Endothelial cell of umbilical vein (primary cell): ENCODE measurements at regions not wholly inside any gene's neighbourhood (a gene's known extent, or its start where the extent isn't known, plus 50 kb on each side); places are given as distances from the start of the nearest gene placed in this dataset.
A peak's percentile ranks its signal among the peaks of the same experiment; 100 is the strongest.

Experiments
- BruUV-seq: library from RNA; stranded (reverse); fragments of 400-500 nt; replicated peaks from 2 replicates; lab custom pipeline; 2021; lab: Mats Ljungman, UMichigan
- CTCF ChIA-PET: fragments of 300-600, 350-600 bp; sonication (Branson Sonifier 250); formaldehyde crosslinking; loops from one replicate; lab custom pipeline; 2021; ENCODE audit warnings: antibody characterized with exemption, inconsistent platforms; lab: Charles Lee
- POLR2A ChIA-PET: fragments of 300-600, 350-600 bp; sonication (Branson Sonifier 250); formaldehyde crosslinking; loops from one replicate; lab custom pipeline; 2021; ENCODE audit warnings: antibody characterized with exemption, inconsistent platforms; lab: Charles Lee
- DNase-seq: peaks from one replicate; pipeline ENCODE4 v3.0.0-alpha.2; 2011; ENCODE audit warnings: low read depth, low spot score
- FAIRE-seq: peaks from 2 replicates; lab custom pipeline; 2011; peaks lifted over from hg19 to GRCh38; lab: Jason Lieb, UNC
- H2AFZ ChIP-seq: 2 replicates; pipeline ENCODE4 v1.6.0; 2012; ENCODE audit warnings: low read depth, low read length, control low read depth, inconsistent platforms
- H3K27ac ChIP-seq: 2 replicates; pipeline ENCODE4 v1.5.1; 2011; ENCODE audit warnings: low read depth, mild to moderate bottlenecking, control low read depth, low read length, moderate library complexity; ENCODE audit not compliant: insufficient read depth
- H3K27me3 ChIP-seq, 2 experiments: 2 replicates each; pipeline versions ENCODE4 v1.6.0 to v1.6.1; 2011; ENCODE audit warnings: low read length in 2 of 2, mixed read lengths in 1 of 2; ENCODE audit not compliant: control insufficient read depth in 2 of 2, insufficient read depth in 2 of 2
- H3K36me3 ChIP-seq, 2 experiments: 2 replicates in 1 of 2; 3 replicates in 1 of 2; pipeline ENCODE4 v1.5.1; 2011; ENCODE audit warnings: low read length in 2 of 2, mild to moderate bottlenecking in 1 of 2, moderate library complexity in 1 of 2; ENCODE audit not compliant: control insufficient read depth in 2 of 2, insufficient read depth in 2 of 2; ENCODE audit errors: extremely low read depth in 1 of 2
- H3K4me1 ChIP-seq: 3 replicates; pipeline ENCODE4 v1.5.1; 2011; ENCODE audit warnings: mild to moderate bottlenecking, low read length; ENCODE audit not compliant: control insufficient read depth, insufficient read depth; ENCODE audit errors: extremely low read depth
- H3K4me2 ChIP-seq: 2 replicates; pipeline ENCODE4 v1.6.1; 2011; ENCODE audit warnings: low read length, control low read depth, mixed read lengths; ENCODE audit not compliant: insufficient read depth
- H3K4me3 ChIP-seq, 3 experiments: fragments of 200-600 bp in 1 of 3; sonication (generic), shearing (Covaris generic) in 1 of 3; replicated peaks in 1 of 3; 2 replicates each; pipeline ENCODE4 v1.5.1; 2011 to 2016; ENCODE audit warnings: control low read depth in 3 of 3, low read length in 3 of 3, mild to moderate bottlenecking in 2 of 3, inconsistent platforms in 1 of 3, low read depth in 1 of 3, moderate library complexity in 1 of 3; ENCODE audit not compliant: insufficient read depth in 1 of 3
- H3K79me2 ChIP-seq: 2 replicates; pipeline ENCODE4 v1.6.0; 2012; ENCODE audit warnings: low read length, inconsistent platforms; ENCODE audit not compliant: control insufficient read depth, insufficient read depth
- H3K9ac ChIP-seq: replicated peaks from 2 replicates; pipeline ENCODE3; 2011; ENCODE audit warnings: low read length, control low read depth; ENCODE audit not compliant: insufficient read depth; ENCODE audit errors: extremely low read depth
- H3K9me1 ChIP-seq: replicated peaks from 3 replicates; pipeline ENCODE4 v1.6.0; 2011; ENCODE audit warnings: mild to moderate bottlenecking, low read length; ENCODE audit not compliant: control insufficient read depth, insufficient read depth; ENCODE audit errors: extremely low read depth
- H3K9me3 ChIP-seq: replicated peaks from 2 replicates; pipeline ENCODE4 v1.5.1; 2012; ENCODE audit warnings: low read length, inconsistent platforms; ENCODE audit not compliant: control insufficient read depth, insufficient read depth
- H4K20me1 ChIP-seq: replicated peaks from 2 replicates; pipeline ENCODE3; 2011; ENCODE audit warnings: mild to moderate bottlenecking, low read length; ENCODE audit not compliant: control insufficient read depth, insufficient read depth; ENCODE audit errors: extremely low read depth
- EZH2 ChIP-seq: IDR thresholded peaks from 2 replicates; pipeline ENCODE4 v1.6.1; 2012; ENCODE audit warnings: borderline replicate concordance, low read depth, mild to moderate bottlenecking, moderate library complexity, low read length, inconsistent platforms; ENCODE audit not compliant: severe bottlenecking
- FOS ChIP-seq: IDR thresholded peaks from 2 replicates; pipeline ENCODE4 v1.6.1; 2011; ENCODE audit warnings: mild to moderate bottlenecking, low read length, moderate library complexity, borderline replicate concordance; ENCODE audit not compliant: insufficient read depth
- GATA2 ChIP-seq: IDR thresholded peaks from 2 replicates; pipeline ENCODE4 v1.7.0; 2011; ENCODE audit warnings: low read depth, mild to moderate bottlenecking, moderate library complexity, mixed read lengths, low read length; ENCODE audit not compliant: insufficient read length, insufficient read depth
- JUN ChIP-seq: IDR thresholded peaks from 2 replicates; pipeline ENCODE4 v1.6.1; 2011; ENCODE audit warnings: borderline replicate concordance, low read depth; ENCODE audit not compliant: insufficient read length, insufficient read depth
- MYC ChIP-seq: IDR thresholded peaks from one replicate; pipeline ENCODE4 v1.6.1; 2011; ENCODE audit warnings: mild to moderate bottlenecking, low read depth, low read length
- POLR2A ChIP-seq: IDR thresholded peaks from 2 replicates; pipeline ENCODE4 v1.6.1; 2012; ENCODE audit warnings: low read depth, mild to moderate bottlenecking, control low read depth, low read length
- dilution Hi-C: fragments of 300-500 bp; cut with MboI; formaldehyde crosslinking; loops from one replicate; pipeline ENCODE4 v1.15.0; 2019; ENCODE audit warnings: low sequenced_read_pairs; ENCODE audit not compliant: extremely low pct_ligation_motif_present
- intact Hi-C: fragments of 100-400 bp; cut with micrococcal nuclease; formaldehyde crosslinking; loops from one replicate; pipeline ENCODE4 v1.10.0; 2022
- TF ChIP-seq, protein P1 (sequence below), 2 donors: IDR thresholded peaks; 1 replicate in 1 of 2; 2 replicates in 1 of 2; pipeline ENCODE4 v1.5.1; 2011; ENCODE audit warnings: low read length in 2 of 2, mild to moderate bottlenecking in 2 of 2, moderate library complexity in 2 of 2, control low read depth in 1 of 2, inconsistent platforms in 1 of 2, low read depth in 1 of 2; ENCODE audit not compliant: insufficient read depth in 1 of 2; ENCODE audit errors: extremely low read depth in 1 of 2

GRCh38 chrX:42992199-42992943 is 214.4 kb upstream of the PPP1R2C start:
- peaks cover 35% of the 10 kb centered on the region for H3K4me1 ChIP-seq
- no peak overlapping the region for H3K4me2 ChIP-seq
- H3K27me3 ChIP-seq: no peaks in the 10 kb centered on the region
- TF ChIP-seq, protein P1, sequence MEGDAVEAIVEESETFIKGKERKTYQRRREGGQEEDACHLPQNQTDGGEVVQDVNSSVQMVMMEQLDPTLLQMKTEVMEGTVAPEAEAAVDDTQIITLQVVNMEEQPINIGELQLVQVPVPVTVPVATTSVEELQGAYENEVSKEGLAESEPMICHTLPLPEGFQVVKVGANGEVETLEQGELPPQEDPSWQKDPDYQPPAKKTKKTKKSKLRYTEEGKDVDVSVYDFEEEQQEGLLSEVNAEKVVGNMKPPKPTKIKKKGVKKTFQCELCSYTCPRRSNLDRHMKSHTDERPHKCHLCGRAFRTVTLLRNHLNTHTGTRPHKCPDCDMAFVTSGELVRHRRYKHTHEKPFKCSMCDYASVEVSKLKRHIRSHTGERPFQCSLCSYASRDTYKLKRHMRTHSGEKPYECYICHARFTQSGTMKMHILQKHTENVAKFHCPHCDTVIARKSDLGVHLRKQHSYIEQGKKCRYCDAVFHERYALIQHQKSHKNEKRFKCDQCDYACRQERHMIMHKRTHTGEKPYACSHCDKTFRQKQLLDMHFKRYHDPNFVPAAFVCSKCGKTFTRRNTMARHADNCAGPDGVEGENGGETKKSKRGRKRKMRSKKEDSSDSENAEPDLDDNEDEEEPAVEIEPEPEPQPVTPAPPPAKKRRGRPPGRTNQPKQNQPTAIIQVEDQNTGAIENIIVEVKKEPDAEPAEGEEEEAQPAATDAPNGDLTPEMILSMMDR (IDR thresholded peaks at IDR 0.05; ENCODE audit: extremely low read depth in 1 of 2, insufficient read depth in 1 of 2, low read depth in 1 of 2, low read length in 2 of 2): no peak
- no peak for TF ChIP-seq EZH2
- peak; percentile 10 for TF ChIP-seq FOS
- peak; percentile 44 for TF ChIP-seq GATA2
- TF ChIP-seq POLR2A: peak; percentile 16
- TF ChIP-seq JUN: peak; percentile 42
- no peak for TF ChIP-seq MYC
- H3K9me3 ChIP-seq: no peaks in the 10 kb centered on the region
- no peak overlapping the region for H2AFZ ChIP-seq
- BruUV-seq: TSS peak; percentile 63
- H3K9me1 ChIP-seq: no peaks in the 10 kb centered on the region
- intact Hi-C loops: loop anchor here (1.0 kb wide), 1 partner anchor 414 kb away; no protein-coding TSS in a partner anchor
- H3K27ac ChIP-seq: peak overlapping the region; percentile 65
- H3K4me3 ChIP-seq: no peak overlapping the region
- dilution Hi-C loops: no loop called here
- ChIA-PET POLR2A (no interaction called here), CTCF (no interaction called here)
- H3K9ac ChIP-seq: peak overlapping the region; percentile 14
- H4K20me1 ChIP-seq: no peaks in the 10 kb centered on the region
- no peaks in the 10 kb centered on the region for H3K36me3 ChIP-seq
- DNase-seq (peak; percentile 70), FAIRE-seq (peak; percentile 31)
- H3K79me2 ChIP-seq: no peaks in the 10 kb centered on the region
